ENCODE measurements at regions not wholly inside any gene's neighbourhood (a gene's known extent, or its start where the extent isn't known, plus 50 kb on each side); places are given as distances from the start of the nearest gene placed in this dataset.
"Not testable (repeated sequence)": the region's sequence is repeated elsewhere in the genome, so short reads cannot be mapped to it uniquely, and the experiment has no call there.

GRCh38 chr4:28225050-28225449 is 1364.4 kb downstream of the STIM2 start:
- DNase-seq (ENCODE audit: low read depth), result no peak

GRCh38 chr4:28225689-28226353 is 1365.2 kb downstream of the STIM2 start:
- no peak for DNase-seq (ENCODE audit: low read depth)

GRCh38 chr4:28226962-28227361 is 1366.3 kb downstream of the STIM2 start:
- DNase-seq (ENCODE audit: low read depth), result no peak

GRCh38 chr4:28227764-28228163 is 1367.1 kb downstream of the STIM2 start:
- DNase-seq (ENCODE audit: low read depth), result no peak

GRCh38 chr4:28228561-28229491 is 1368.2 kb downstream of the STIM2 start:
- DNase-seq (ENCODE audit: low read depth), result peak; percentile 18

- DNase-seq (ENCODE audit: low read depth), result no peak
Observed at GRCh38 chr4:28232376-28232775, 1371.7 kb downstream of the STIM2 start.

GRCh38 chr4:28232951-28233350 is 1372.3 kb downstream of the STIM2 start:
- DNase-seq (ENCODE audit: low read depth), result no peak

GRCh38 chr4:28233724-28234123 is 1373.1 kb downstream of the STIM2 start:
- DNase-seq (ENCODE audit: low read depth), result no peak

- no peak for DNase-seq (ENCODE audit: low read depth)
Observed at GRCh38 chr4:28238876-28239275, 1378.2 kb downstream of the STIM2 start.

- DNase-seq (ENCODE audit: low read depth), result no peak
Observed at GRCh38 chr4:28241021-28241420, 1380.4 kb downstream of the STIM2 start.

GRCh38 chr4:28247805-28248204 is 1387.2 kb downstream of the STIM2 start:
- DNase-seq (ENCODE audit: low read depth), result no peak

GRCh38 chr4:28248269-28248668 is 1387.6 kb downstream of the STIM2 start:
- DNase-seq (ENCODE audit: low read depth), result no peak

- DNase-seq (ENCODE audit: low read depth), result no peak
Observed at GRCh38 chr4:28250646-28251045, 1390.0 kb downstream of the STIM2 start.

GRCh38 chr4:28251831-28252230 is 1391.2 kb downstream of the STIM2 start:
- no peak for DNase-seq (ENCODE audit: low read depth)

- no peak for DNase-seq (ENCODE audit: low read depth)
Observed at GRCh38 chr4:28254003-28254402, 1393.4 kb downstream of the STIM2 start.

- no peak for DNase-seq (ENCODE audit: low read depth)
Observed at GRCh38 chr4:28256295-28256694, 1395.7 kb downstream of the STIM2 start.

- no peak for DNase-seq (ENCODE audit: low read depth)
Observed at GRCh38 chr4:28259951-28260350, 1399.3 kb downstream of the STIM2 start.

GRCh38 chr4:28267166-28267565 is 1406.5 kb downstream of the STIM2 start:
- no peak for DNase-seq (ENCODE audit: low read depth)

GRCh38 chr4:28269426-28269825 is 1408.8 kb downstream of the STIM2 start:
- no peak for DNase-seq (ENCODE audit: low read depth)

GRCh38 chr4:28277931-28278330 is 1417.3 kb downstream of the STIM2 start:
- no peak for DNase-seq (ENCODE audit: low read depth)

GRCh38 chr4:28278676-28279075 is 1418.0 kb downstream of the STIM2 start:
- DNase-seq (ENCODE audit: low read depth), result no peak

- no peak for DNase-seq (ENCODE audit: low read depth)
Observed at GRCh38 chr4:28279249-28279648, 1418.6 kb downstream of the STIM2 start.

GRCh38 chr4:28286266-28286665 is 1425.6 kb downstream of the STIM2 start:
- DNase-seq (ENCODE audit: low read depth), result not testable (repeated sequence)

Data from GM04504 (cell line).